ENCODE measurements at regions not wholly inside any gene's neighbourhood (a gene's known extent, or its start where the extent isn't known, plus 50 kb on each side); places are given as distances from the start of the nearest gene placed in this dataset.

- DNase-seq (no peak), ATAC-seq (no peak)
- intact Hi-C loops (cut with micrococcal nuclease): no loop called here
Observed at GRCh38 chr19:30117636-30118145, 175.7 kb downstream of the URI1 start.

GRCh38 chr19:30118221-30118620 is 176.2 kb downstream of the URI1 start:
- no peak for ATAC-seq
- DNase-seq: no peak
- intact Hi-C loops (cut with micrococcal nuclease): no loop called here

- intact Hi-C loops (cut with micrococcal nuclease): no loop called here
- DNase-seq: no peak
- ATAC-seq: no peak
Observed at GRCh38 chr19:30118760-30119159, 176.7 kb downstream of the URI1 start.

- no peak for DNase-seq
- intact Hi-C loops (cut with micrococcal nuclease): no loop called here
- ATAC-seq: no peak
Observed at GRCh38 chr19:30119180-30119908, 177.3 kb downstream of the URI1 start.

GRCh38 chr19:30120860-30121484 is 178.9 kb downstream of the URI1 start:
- intact Hi-C loops (cut with micrococcal nuclease): no loop called here
- ATAC-seq: no peak

GRCh38 chr19:30122431-30122830 is 180.4 kb downstream of the URI1 start:
- no peak for ATAC-seq

More at GRCh38 chr19:30120860-30121484, 178.9 kb downstream of the URI1 start:
- DNase-seq: no peak

GRCh38 chr19:30123119-30123518 is 181.1 kb downstream of the URI1 start:
- intact Hi-C loops (cut with micrococcal nuclease): no loop called here
- ATAC-seq: no peak
- DNase-seq: no peak

More at GRCh38 chr19:30122431-30122830, 180.4 kb downstream of the URI1 start:
- intact Hi-C loops (cut with micrococcal nuclease): no loop called here
- no peak for DNase-seq

- ATAC-seq (no peak), DNase-seq (no peak)
- intact Hi-C loops (cut with micrococcal nuclease): no loop called here
Observed at GRCh38 chr19:30123611-30124010, 181.6 kb downstream of the URI1 start.

GRCh38 chr19:30128211-30128610 is 186.2 kb downstream of the URI1 start:
- intact Hi-C loops (cut with micrococcal nuclease): no loop called here
- ATAC-seq (no peak), DNase-seq (no peak)

- intact Hi-C loops (cut with micrococcal nuclease): no loop called here
- ATAC-seq: no peak
Observed at GRCh38 chr19:30130356-30131122, 188.5 kb downstream of the URI1 start.

GRCh38 chr19:30131246-30131645 is 189.2 kb downstream of the URI1 start:
- ATAC-seq: no peak
- intact Hi-C loops (cut with micrococcal nuclease): no loop called here
- DNase-seq: no peak

More at GRCh38 chr19:30130356-30131122, 188.5 kb downstream of the URI1 start:
- no peak for DNase-seq

- intact Hi-C loops (cut with micrococcal nuclease): no loop called here
- DNase-seq (no peak), ATAC-seq (no peak)
Observed at GRCh38 chr19:30131722-30132291, 189.8 kb downstream of the URI1 start.

GRCh38 chr19:30132343-30133075 is 190.5 kb downstream of the URI1 start:
- no peak for ATAC-seq
- intact Hi-C loops (cut with micrococcal nuclease): no loop called here
- no peak for DNase-seq

- intact Hi-C loops (cut with micrococcal nuclease): no loop called here
- DNase-seq (no peak), ATAC-seq (no peak)
Observed at GRCh38 chr19:30133803-30134202, 191.8 kb downstream of the URI1 start.

- intact Hi-C loops (cut with micrococcal nuclease): no loop called here
- no peak for ATAC-seq
- DNase-seq: no peak
Observed at GRCh38 chr19:30135093-30135757, 193.2 kb downstream of the URI1 start.

GRCh38 chr19:30135797-30136196 is 193.8 kb downstream of the URI1 start:
- intact Hi-C loops (cut with micrococcal nuclease): no loop called here
- no peak for DNase-seq
- ATAC-seq: no peak

GRCh38 chr19:30136611-30137195 is 194.7 kb downstream of the URI1 start:
- no peak for DNase-seq
- ATAC-seq: no peak

GRCh38 chr19:30137747-30138146 is 195.7 kb downstream of the URI1 start:
- ATAC-seq (no peak), DNase-seq (no peak)
- intact Hi-C loops (cut with micrococcal nuclease): no loop called here

More at GRCh38 chr19:30136611-30137195, 194.7 kb downstream of the URI1 start:
- intact Hi-C loops (cut with micrococcal nuclease): no loop called here

Measured in left ventricle myocardium superior (tissue), 1 donor.